ENCODE measurements at regions not wholly inside any gene's neighbourhood (a gene's known extent, or its start where the extent isn't known, plus 50 kb on each side); places are given as distances from the start of the nearest gene placed in this dataset.

DNA sequence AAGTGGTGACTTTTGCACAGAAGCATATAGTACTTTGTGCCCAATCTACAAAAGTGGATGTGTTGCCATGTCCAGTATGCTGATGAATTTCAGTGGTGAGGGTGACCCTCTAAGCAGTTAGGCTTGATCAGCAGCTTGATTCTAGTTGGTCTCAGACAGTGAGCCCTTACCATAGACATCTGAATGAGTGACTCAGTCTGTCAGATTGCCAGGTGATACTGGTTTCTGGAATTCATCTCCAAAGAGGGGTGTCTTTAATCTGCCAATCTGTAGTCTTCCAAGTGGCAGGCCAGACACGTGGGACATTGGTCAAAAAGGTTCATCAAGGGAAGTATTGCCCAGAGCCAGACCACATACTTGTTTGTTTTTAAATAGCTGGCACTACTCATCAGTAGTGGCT lies 187.4 kb upstream of the SLC16A7 start:
- TF ChIP-seq POLR2A (IDR thresholded peaks at IDR 0.05), result no peak
- TF ChIP-seq EP300 (IDR thresholded peaks at IDR 0.05), result no peak

All from stomach (tissue), 4 donors.